ENCODE measurements at regions not wholly inside any gene's neighbourhood (a gene's known extent, or its start where the extent isn't known, plus 50 kb on each side); places are given as distances from the start of the nearest gene placed in this dataset.

GRCh38 chr5:75828029-75828428 lies 110.8 kb upstream of the POC5 start (continued):
- TF ChIP-seq, protein P1, sequence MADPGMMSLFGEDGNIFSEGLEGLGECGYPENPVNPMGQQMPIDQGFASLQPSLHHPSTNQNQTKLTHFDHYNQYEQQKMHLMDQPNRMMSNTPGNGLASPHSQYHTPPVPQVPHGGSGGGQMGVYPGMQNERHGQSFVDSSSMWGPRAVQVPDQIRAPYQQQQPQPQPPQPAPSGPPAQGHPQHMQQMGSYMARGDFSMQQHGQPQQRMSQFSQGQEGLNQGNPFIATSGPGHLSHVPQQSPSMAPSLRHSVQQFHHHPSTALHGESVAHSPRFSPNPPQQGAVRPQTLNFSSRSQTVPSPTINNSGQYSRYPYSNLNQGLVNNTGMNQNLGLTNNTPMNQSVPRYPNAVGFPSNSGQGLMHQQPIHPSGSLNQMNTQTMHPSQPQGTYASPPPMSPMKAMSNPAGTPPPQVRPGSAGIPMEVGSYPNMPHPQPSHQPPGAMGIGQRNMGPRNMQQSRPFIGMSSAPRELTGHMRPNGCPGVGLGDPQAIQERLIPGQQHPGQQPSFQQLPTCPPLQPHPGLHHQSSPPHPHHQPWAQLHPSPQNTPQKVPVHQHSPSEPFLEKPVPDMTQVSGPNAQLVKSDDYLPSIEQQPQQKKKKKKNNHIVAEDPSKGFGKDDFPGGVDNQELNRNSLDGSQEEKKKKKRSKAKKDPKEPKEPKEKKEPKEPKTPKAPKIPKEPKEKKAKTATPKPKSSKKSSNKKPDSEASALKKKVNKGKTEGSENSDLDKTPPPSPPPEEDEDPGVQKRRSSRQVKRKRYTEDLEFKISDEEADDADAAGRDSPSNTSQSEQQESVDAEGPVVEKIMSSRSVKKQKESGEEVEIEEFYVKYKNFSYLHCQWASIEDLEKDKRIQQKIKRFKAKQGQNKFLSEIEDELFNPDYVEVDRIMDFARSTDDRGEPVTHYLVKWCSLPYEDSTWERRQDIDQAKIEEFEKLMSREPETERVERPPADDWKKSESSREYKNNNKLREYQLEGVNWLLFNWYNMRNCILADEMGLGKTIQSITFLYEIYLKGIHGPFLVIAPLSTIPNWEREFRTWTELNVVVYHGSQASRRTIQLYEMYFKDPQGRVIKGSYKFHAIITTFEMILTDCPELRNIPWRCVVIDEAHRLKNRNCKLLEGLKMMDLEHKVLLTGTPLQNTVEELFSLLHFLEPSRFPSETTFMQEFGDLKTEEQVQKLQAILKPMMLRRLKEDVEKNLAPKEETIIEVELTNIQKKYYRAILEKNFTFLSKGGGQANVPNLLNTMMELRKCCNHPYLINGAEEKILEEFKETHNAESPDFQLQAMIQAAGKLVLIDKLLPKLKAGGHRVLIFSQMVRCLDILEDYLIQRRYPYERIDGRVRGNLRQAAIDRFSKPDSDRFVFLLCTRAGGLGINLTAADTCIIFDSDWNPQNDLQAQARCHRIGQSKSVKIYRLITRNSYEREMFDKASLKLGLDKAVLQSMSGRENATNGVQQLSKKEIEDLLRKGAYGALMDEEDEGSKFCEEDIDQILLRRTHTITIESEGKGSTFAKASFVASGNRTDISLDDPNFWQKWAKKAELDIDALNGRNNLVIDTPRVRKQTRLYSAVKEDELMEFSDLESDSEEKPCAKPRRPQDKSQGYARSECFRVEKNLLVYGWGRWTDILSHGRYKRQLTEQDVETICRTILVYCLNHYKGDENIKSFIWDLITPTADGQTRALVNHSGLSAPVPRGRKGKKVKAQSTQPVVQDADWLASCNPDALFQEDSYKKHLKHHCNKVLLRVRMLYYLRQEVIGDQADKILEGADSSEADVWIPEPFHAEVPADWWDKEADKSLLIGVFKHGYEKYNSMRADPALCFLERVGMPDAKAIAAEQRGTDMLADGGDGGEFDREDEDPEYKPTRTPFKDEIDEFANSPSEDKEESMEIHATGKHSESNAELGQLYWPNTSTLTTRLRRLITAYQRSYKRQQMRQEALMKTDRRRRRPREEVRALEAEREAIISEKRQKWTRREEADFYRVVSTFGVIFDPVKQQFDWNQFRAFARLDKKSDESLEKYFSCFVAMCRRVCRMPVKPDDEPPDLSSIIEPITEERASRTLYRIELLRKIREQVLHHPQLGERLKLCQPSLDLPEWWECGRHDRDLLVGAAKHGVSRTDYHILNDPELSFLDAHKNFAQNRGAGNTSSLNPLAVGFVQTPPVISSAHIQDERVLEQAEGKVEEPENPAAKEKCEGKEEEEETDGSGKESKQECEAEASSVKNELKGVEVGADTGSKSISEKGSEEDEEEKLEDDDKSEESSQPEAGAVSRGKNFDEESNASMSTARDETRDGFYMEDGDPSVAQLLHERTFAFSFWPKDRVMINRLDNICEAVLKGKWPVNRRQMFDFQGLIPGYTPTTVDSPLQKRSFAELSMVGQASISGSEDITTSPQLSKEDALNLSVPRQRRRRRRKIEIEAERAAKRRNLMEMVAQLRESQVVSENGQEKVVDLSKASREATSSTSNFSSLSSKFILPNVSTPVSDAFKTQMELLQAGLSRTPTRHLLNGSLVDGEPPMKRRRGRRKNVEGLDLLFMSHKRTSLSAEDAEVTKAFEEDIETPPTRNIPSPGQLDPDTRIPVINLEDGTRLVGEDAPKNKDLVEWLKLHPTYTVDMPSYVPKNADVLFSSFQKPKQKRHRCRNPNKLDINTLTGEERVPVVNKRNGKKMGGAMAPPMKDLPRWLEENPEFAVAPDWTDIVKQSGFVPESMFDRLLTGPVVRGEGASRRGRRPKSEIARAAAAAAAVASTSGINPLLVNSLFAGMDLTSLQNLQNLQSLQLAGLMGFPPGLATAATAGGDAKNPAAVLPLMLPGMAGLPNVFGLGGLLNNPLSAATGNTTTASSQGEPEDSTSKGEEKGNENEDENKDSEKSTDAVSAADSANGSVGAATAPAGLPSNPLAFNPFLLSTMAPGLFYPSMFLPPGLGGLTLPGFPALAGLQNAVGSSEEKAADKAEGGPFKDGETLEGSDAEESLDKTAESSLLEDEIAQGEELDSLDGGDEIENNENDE (IDR thresholded peaks at IDR 0.05; ENCODE audit: insufficient replicate concordance, low read length) = no peak
- TF ChIP-seq HDAC2 (IDR thresholded peaks at IDR 0.05; ENCODE audit: borderline replicate concordance in 1 of 2, low read depth in 2 of 2, low read length in 2 of 2) = no peak

All from H1 (cell line).